Progenitor cell of endocrine pancreas (in vitro differentiated cells): ENCODE measurements at regions not wholly inside any gene's neighbourhood (a gene's known extent, or its start where the extent isn't known, plus 50 kb on each side); places are given as distances from the start of the nearest gene placed in this dataset.

Experiments
- DNase-seq: peaks from one replicate; pipeline ENCODE4 v3.0.0; 2021; ENCODE audit warnings: low spot score; ENCODE audit not compliant: unreplicated experiment
- H3K27ac Mint-ChIP-seq: 2 replicates; pipeline ENCODE4 v1.8.0; 2021; ENCODE audit warnings: mild to moderate bottlenecking, moderate library complexity, mixed read lengths
- H3K27me3 Mint-ChIP-seq: 2 replicates; pipeline ENCODE4 v1.8.0; 2021; ENCODE audit warnings: mixed read lengths
- H3K36me3 Mint-ChIP-seq: 2 replicates; pipeline ENCODE4 v1.8.0; 2022; ENCODE audit warnings: mixed read lengths; ENCODE audit not compliant: insufficient read depth
- H3K4me1 Mint-ChIP-seq: 2 replicates; pipeline ENCODE4 v1.8.0; 2021; ENCODE audit warnings: low read depth, mixed read lengths
- H3K4me3 Mint-ChIP-seq: 2 replicates; pipeline ENCODE4 v1.8.0; 2021; ENCODE audit warnings: low read depth, mild to moderate bottlenecking, moderate library complexity, mixed read lengths
- H3K9me3 Mint-ChIP-seq: 2 replicates; pipeline ENCODE4 v1.8.0; 2021; ENCODE audit warnings: low read depth, mixed read lengths
- CTCF ChIP-seq: fragments of 200-600 bp; sonication (generic); IDR thresholded peaks from one replicate; pipeline ENCODE4 v1.5.0; 2021; ENCODE audit warnings: antibody characterized with exemption, mild to moderate bottlenecking; ENCODE audit not compliant: unreplicated experiment

GRCh38 chr11:15599376-15599775 is 484.7 kb downstream of the INSC start:
- no peak overlapping the region for H3K27ac Mint-ChIP-seq
- no peaks in the 10 kb centered on the region for H3K9me3 Mint-ChIP-seq
- TF ChIP-seq CTCF, result no peak
- H3K36me3 Mint-ChIP-seq, result no peaks in the 10 kb centered on the region
- H3K4me1 Mint-ChIP-seq, result no peaks in the 10 kb centered on the region
- H3K27me3 Mint-ChIP-seq, result peaks cover 14% of the 10 kb centered on the region
- no peak for DNase-seq
- H3K4me3 Mint-ChIP-seq, result no peak overlapping the region

- Mint-ChIP-seq H3K4me1 (no peaks in the 10 kb centered on the region), H3K27ac (no peak overlapping the region), H3K27me3 (peaks cover 20% of the 10 kb centered on the region), H3K4me3 (no peak overlapping the region), H3K9me3 (no peaks in the 10 kb centered on the region), H3K36me3 (no peaks in the 10 kb centered on the region)
- TF ChIP-seq CTCF, result no peak
- no peak for DNase-seq
Observed at GRCh38 chr11:15602047-15602446, 487.3 kb downstream of the INSC start.

GRCh38 chr11:15602785-15603567 is 488.3 kb downstream of the INSC start:
- H3K4me3 Mint-ChIP-seq, result no peak overlapping the region
- H3K27ac Mint-ChIP-seq, result no peak overlapping the region
- H3K9me3 Mint-ChIP-seq, result no peaks in the 10 kb centered on the region
- no peak for TF ChIP-seq CTCF
- H3K4me1 Mint-ChIP-seq, result no peaks in the 10 kb centered on the region
- H3K27me3 Mint-ChIP-seq, result peaks cover 21% of the 10 kb centered on the region
- DNase-seq, result no peak
- no peaks in the 10 kb centered on the region for H3K36me3 Mint-ChIP-seq

- Mint-ChIP-seq H3K27me3 (peaks cover 23% of the 10 kb centered on the region), H3K9me3 (no peaks in the 10 kb centered on the region), H3K4me1 (no peaks in the 10 kb centered on the region), H3K27ac (no peak overlapping the region), H3K36me3 (no peaks in the 10 kb centered on the region), H3K4me3 (no peak overlapping the region)
- no peak for TF ChIP-seq CTCF
- no peak for DNase-seq
Observed at GRCh38 chr11:15605094-15605493, 490.4 kb downstream of the INSC start.

GRCh38 chr11:15607361-15608036 is 492.8 kb downstream of the INSC start:
- no peak for DNase-seq
- Mint-ChIP-seq H3K4me1 (no peaks in the 10 kb centered on the region), H3K27me3 (peaks cover 40% of the 10 kb centered on the region), H3K36me3 (no peaks in the 10 kb centered on the region), H3K9me3 (no peaks in the 10 kb centered on the region), H3K4me3 (no peak overlapping the region), H3K27ac (no peak overlapping the region)
- no peak for TF ChIP-seq CTCF
